Type B pancreatic cell (in vitro differentiated cells): ENCODE measurements at regions not wholly inside any gene's neighbourhood (a gene's known extent, or its start where the extent isn't known, plus 50 kb on each side); places are given as distances from the start of the nearest gene placed in this dataset.
"Not testable (repeated sequence)": the region's sequence is repeated elsewhere in the genome, so short reads cannot be mapped to it uniquely, and the experiment has no call there.

Experiments used
- DNase-seq: peaks from one replicate; pipeline ENCODE4 v3.0.0; 2021; ENCODE audit warnings: mixed read lengths; ENCODE audit not compliant: unreplicated experiment; ENCODE audit errors: extremely low spot score
- H3K27ac Mint-ChIP-seq: 2 replicates; pipeline ENCODE4 v1.8.0; 2021; ENCODE audit warnings: mild to moderate bottlenecking, mixed read lengths
- H3K27me3 Mint-ChIP-seq: 2 replicates; pipeline ENCODE4 v1.8.0; 2021; ENCODE audit warnings: mixed read lengths
- H3K36me3 Mint-ChIP-seq: 2 replicates; pipeline ENCODE4 v1.8.0; 2021; ENCODE audit warnings: mixed read lengths
- H3K4me1 Mint-ChIP-seq: one replicate; pipeline ENCODE4 v1.8.0; 2021; ENCODE audit warnings: mixed read lengths; ENCODE audit not compliant: unreplicated experiment
- H3K4me3 Mint-ChIP-seq: 2 replicates; pipeline ENCODE4 v1.8.0; 2021; ENCODE audit warnings: mild to moderate bottlenecking, mixed read lengths
- H3K9me3 Mint-ChIP-seq: 2 replicates; pipeline ENCODE4 v1.8.0; 2021; ENCODE audit warnings: mixed read lengths
- CTCF ChIP-seq: fragments of 200-600 bp; sonication (generic); conservative IDR thresholded peaks from 2 replicates; pipeline ENCODE4 v1.5.0; 2021; ENCODE audit warnings: antibody characterized with exemption, mild to moderate bottlenecking

DNA sequence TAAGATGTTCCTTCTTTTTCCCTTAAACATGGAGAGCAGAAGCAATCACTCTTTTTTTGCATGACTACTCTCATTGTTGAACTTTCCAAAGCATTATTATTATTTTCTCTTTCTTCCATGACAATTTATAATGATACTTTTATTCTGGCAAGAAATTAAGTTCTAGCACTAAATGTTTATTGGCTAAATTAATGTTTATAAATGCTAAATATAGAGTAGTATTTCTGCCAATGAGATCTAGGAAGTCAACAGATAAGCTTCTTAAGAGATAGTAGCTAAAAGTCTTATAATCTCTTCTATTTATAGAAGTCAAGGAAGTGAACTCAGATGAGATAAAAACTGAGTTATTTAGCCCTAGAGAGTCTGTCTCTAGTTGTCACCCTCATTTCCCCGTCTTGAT, 920.1 kb downstream of the KCNJ2 start:
- Mint-ChIP-seq H3K4me1 (no peaks in the 10 kb centered on the region), H3K36me3 (no peaks in the 10 kb centered on the region), H3K4me3 (no peak overlapping the region), H3K9me3 (no peaks in the 10 kb centered on the region), H3K27ac (no peak overlapping the region), H3K27me3 (no peaks in the 10 kb centered on the region)
- DNase-seq: no peak
- TF ChIP-seq CTCF: no peak

DNA sequence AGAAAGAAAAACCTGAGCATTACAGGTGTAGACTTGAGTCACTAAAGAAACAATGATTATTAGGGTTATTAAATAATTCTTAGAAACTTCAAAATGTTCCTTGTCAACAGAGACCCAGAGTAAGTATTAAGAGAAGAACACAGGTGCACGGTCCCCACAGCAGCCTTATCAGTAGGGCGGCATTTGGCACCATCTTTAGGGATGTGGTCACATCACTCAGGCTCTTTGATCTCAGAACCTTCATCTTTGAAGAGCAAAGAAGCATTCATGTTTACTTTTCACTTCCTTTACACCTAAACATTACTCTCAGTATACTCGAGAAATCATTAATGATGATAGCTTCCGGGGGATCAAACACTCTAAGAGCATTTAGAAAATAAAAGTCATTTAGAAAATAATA, 928.7 kb downstream of the KCNJ2 start:
- Mint-ChIP-seq H3K36me3 (no peaks in the 10 kb centered on the region), H3K9me3 (peaks cover 3% of the 10 kb centered on the region), H3K4me3 (no peak overlapping the region), H3K4me1 (peaks cover 8% of the 10 kb centered on the region), H3K27me3 (peaks cover 19% of the 10 kb centered on the region), H3K27ac (no peak overlapping the region)
- no peak for TF ChIP-seq CTCF
- no peak for DNase-seq

- Mint-ChIP-seq H3K36me3 (no peaks in the 10 kb centered on the region), H3K9me3 (peaks cover 4% of the 10 kb centered on the region), H3K4me1 (peaks cover 8% of the 10 kb centered on the region), H3K27me3 (peaks cover 20% of the 10 kb centered on the region), H3K27ac (no peak overlapping the region), H3K4me3 (no peak overlapping the region)
- no peak for TF ChIP-seq CTCF
- no peak for DNase-seq
Measured at GRCh38 chr17:71099003-71099714, 929.8 kb downstream of the KCNJ2 start.

- Mint-ChIP-seq H3K9me3 (peaks cover 10% of the 10 kb centered on the region), H3K4me3 (no peak overlapping the region)
- TF ChIP-seq CTCF: no peak
Measured at GRCh38 chr17:71102777-71103176, 933.4 kb downstream of the KCNJ2 start.

DNA sequence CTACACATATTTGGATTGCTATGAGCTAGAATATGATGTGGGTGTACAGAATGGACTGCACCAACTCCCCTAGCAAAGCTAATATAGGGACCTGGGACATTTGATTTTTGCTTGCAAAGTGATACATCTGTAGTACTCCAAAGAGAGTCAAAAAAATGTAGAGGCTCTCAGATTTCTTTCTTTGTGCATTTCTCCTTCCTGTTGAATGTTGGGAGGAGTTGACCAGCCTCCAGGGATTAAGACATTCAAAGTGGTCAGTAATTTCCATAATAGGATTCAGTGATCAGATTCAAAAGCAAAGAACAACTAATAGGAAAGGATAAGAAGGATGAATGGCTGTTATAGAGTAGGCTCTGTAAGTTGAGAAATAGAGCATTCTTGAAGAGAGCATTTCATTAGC, 934.9 kb downstream of the KCNJ2 start:
- H3K9me3 Mint-ChIP-seq: peaks cover 10% of the 10 kb centered on the region
- H3K36me3 Mint-ChIP-seq: no peaks in the 10 kb centered on the region
- H3K27ac Mint-ChIP-seq: no peak overlapping the region
- no peak overlapping the region for H3K4me3 Mint-ChIP-seq
- no peak for TF ChIP-seq CTCF
- DNase-seq: no peak
- H3K27me3 Mint-ChIP-seq: peaks cover 18% of the 10 kb centered on the region
- H3K4me1 Mint-ChIP-seq: peaks cover 4% of the 10 kb centered on the region

More at GRCh38 chr17:71102777-71103176, 933.4 kb downstream of the KCNJ2 start:
- H3K36me3 Mint-ChIP-seq: no peaks in the 10 kb centered on the region
- H3K27me3 Mint-ChIP-seq: peaks cover 18% of the 10 kb centered on the region
- H3K27ac Mint-ChIP-seq: no peak overlapping the region
- H3K4me1 Mint-ChIP-seq: peaks cover 12% of the 10 kb centered on the region
- DNase-seq: no peak

GRCh38 chr17:71106056-71106455, 936.7 kb downstream of the KCNJ2 start:
- not testable (repeated sequence) for H3K4me1 Mint-ChIP-seq, H3K4me3 Mint-ChIP-seq, H3K36me3 Mint-ChIP-seq, H3K27ac Mint-ChIP-seq, DNase-seq
- H3K9me3 Mint-ChIP-seq: peaks cover 10% of the 10 kb centered on the region
- H3K27me3 Mint-ChIP-seq: peaks cover 21% of the 10 kb centered on the region
